ENCODE measurements at regions not wholly inside any gene's neighbourhood (a gene's known extent, or its start where the extent isn't known, plus 50 kb on each side); places are given as distances from the start of the nearest gene placed in this dataset.
A peak's percentile ranks its signal among the peaks of the same experiment; 100 is the strongest.

DNA sequence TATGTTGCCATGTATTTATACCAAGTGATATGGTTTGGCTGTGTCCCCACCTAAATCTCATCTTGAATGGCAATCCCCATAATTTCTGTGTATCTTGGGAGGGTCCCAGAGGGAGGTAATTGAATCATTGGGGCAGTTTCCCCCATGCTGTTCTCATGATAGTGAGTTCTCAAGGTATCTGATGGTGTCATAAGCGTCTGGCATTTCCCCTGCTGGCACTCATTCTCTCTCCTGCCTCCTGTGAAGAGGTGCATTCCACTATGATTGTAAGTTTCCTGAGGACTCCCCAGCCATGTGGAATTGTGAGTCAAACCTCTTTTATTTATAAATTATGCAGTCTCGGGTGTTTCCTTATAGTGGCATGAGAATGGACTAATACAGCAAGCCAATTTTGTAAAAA, 140.8 kb upstream of the ADAMTSL1 start:
- Histone ChIP-seq H2BK120ac (ENCODE audit: low read depth, low read length) (no peak overlapping the region), H3K27me3 (ENCODE audit: control insufficient read depth, insufficient read depth, low read length) (no peaks in the 10 kb centered on the region), H3K4me2 (ENCODE audit: low read depth, low read length) (no peak overlapping the region), H4K8ac (ENCODE audit: low read depth in 2 of 2, low read length in 2 of 2) (no peak overlapping the region), H3K4me1 (ENCODE audit: control insufficient read depth, insufficient read depth, low read length) (no peaks in the 10 kb centered on the region), H3K18ac (ENCODE audit: low read depth, low read length) (no peak overlapping the region), H2AK5ac (ENCODE audit: low read depth, low read length) (no peak overlapping the region), H3K9ac (ENCODE audit: low read depth, low read length) (no peak overlapping the region), H3K4me3 (ENCODE audit: insufficient read depth, low read depth, low read length) (no peak overlapping the region), H2BK20ac (ENCODE audit: low read depth, low read length) (no peak overlapping the region), H3K9me3 (ENCODE audit: control insufficient read depth, insufficient read depth, low read length) (no peaks in the 10 kb centered on the region), H3K23ac (ENCODE audit: low read depth, low read length) (no peak overlapping the region), H4K91ac (ENCODE audit: insufficient read depth, low read depth, low read length) (no peak overlapping the region), H2BK5ac (ENCODE audit: low read depth, low read length, poor library complexity, severe bottlenecking) (no peak overlapping the region), H2BK15ac (ENCODE audit: low read depth, low read length) (no peak overlapping the region), H3K79me1 (ENCODE audit: low read depth in 1 of 2, low read length in 2 of 2) (no peaks in the 10 kb centered on the region), H3K56ac (ENCODE audit: extremely low read depth, insufficient read depth, low read length) (no peak overlapping the region), H3K36me3 (ENCODE audit: control insufficient read depth, insufficient read depth, low read length) (no peaks in the 10 kb centered on the region), H3K9me1 (ENCODE audit: insufficient read depth, low read length) (no peaks in the 10 kb centered on the region), H3K4ac (ENCODE audit: low read depth, low read length) (no peak overlapping the region), H2AK9ac (replicated peaks; ENCODE audit: low read depth, low read length, poor library complexity) (no peak overlapping the region), H4K5ac (ENCODE audit: low read depth, low read length) (no peak overlapping the region), H3K27ac (ENCODE audit: insufficient read depth, low read length) (no peak overlapping the region), H3K14ac (replicated peaks; ENCODE audit: low read depth, low read length) (no peak overlapping the region), H4K20me1 (ENCODE audit: insufficient read depth, low read length) (no peaks in the 10 kb centered on the region), H2AFZ (replicated peaks; ENCODE audit: low read length, poor library complexity) (no peak overlapping the region)
- no TSS peak for BruUV-seq (replicated peaks)
- no peak for TF ChIP-seq MXI1 (IDR thresholded peaks at IDR 0.05; ENCODE audit: borderline replicate concordance, low read depth, low read length)
- TF ChIP-seq POLR2A (IDR thresholded peaks at IDR 0.05; ENCODE audit: low read depth, low read length), result no peak
- no peak for TF ChIP-seq CTCF (conservative IDR thresholded peaks at IDR 0.05; ENCODE audit: low read depth, low read length)
- no peak for TF ChIP-seq USF2 (IDR thresholded peaks at IDR 0.05; ENCODE audit: low read depth, low read length)
- no peak for TF ChIP-seq RCOR1 (IDR thresholded peaks at IDR 0.05; ENCODE audit: insufficient replicate concordance, low read length)
- TF ChIP-seq, protein P1, sequence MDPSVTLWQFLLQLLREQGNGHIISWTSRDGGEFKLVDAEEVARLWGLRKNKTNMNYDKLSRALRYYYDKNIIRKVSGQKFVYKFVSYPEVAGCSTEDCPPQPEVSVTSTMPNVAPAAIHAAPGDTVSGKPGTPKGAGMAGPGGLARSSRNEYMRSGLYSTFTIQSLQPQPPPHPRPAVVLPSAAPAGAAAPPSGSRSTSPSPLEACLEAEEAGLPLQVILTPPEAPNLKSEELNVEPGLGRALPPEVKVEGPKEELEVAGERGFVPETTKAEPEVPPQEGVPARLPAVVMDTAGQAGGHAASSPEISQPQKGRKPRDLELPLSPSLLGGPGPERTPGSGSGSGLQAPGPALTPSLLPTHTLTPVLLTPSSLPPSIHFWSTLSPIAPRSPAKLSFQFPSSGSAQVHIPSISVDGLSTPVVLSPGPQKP (IDR thresholded peaks at IDR 0.05; ENCODE audit: borderline replicate concordance, low read depth, low read length), result no peak
- TF ChIP-seq RAD21 (IDR thresholded peaks at IDR 0.05; ENCODE audit: low read length), result no peak
- TF ChIP-seq MAZ (IDR thresholded peaks at IDR 0.05; ENCODE audit: borderline replicate concordance, low read depth, low read length), result no peak
- no peak for TF ChIP-seq CHD1 (IDR thresholded peaks at IDR 0.05; ENCODE audit: low read depth, low read length)
- dilution Hi-C loops (cut with HindIII; ENCODE audit: low sequenced_read_pairs, unreplicated experiment), result no loop called here
- intact Hi-C loops (cut with micrococcal nuclease), result loop anchor here (2.0 kb wide), 1 partner anchor 424 kb away; no protein-coding TSS in a partner anchor
- ATAC-seq (ENCODE audit: low read depth) (no peak), DNase-seq (peak; percentile 38)
- no CpG with 5 or more reads among the region's 2 CpGs for WGBS, 2 experiments (ENCODE audit: extremely low coverage in 2 of 2, insufficient read length in 1 of 2)
- in situ Hi-C loops (cut with MboI; ENCODE audit: low sequenced_read_pairs), result no loop called here
- ChIA-PET POLR2A (ENCODE audit: unreplicated experiment) (no interaction called here), CTCF (no interaction called here)
